DMS114 treated with DMSO at 0.1 percent for 48 hours (cell line): ENCODE measurements at regions not wholly inside any gene's neighbourhood (a gene's known extent, or its start where the extent isn't known, plus 50 kb on each side); places are given as distances from the start of the nearest gene placed in this dataset.
"Not testable (repeated sequence)": the region's sequence is repeated elsewhere in the genome, so short reads cannot be mapped to it uniquely, and the experiment has no call there.

Experiments
- DNase-seq: peaks from one replicate; lab custom pipeline; 2025; ENCODE audit not compliant: unreplicated experiment; lab: John Stamatoyannopoulos, UW

DNA sequence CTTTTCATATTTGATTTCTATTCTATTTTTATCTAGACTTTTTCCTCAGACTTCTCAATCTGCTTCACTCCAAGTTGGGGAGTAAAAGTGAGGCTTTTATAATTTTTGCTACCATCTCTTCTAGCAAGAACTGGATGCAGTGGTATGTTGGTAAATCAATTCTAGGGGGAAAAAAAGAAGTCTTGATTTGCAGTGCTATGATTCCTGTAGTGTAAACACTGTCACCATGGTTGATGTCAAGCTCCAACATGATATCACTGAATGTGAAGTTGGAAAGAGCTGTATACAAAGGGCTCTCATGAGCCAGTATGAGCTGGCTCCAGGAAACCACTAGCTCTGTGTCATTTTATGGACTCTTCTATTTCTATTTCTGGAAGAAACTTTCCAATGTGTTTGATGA lies 439.2 kb downstream of the NTRK2 start:
- no peak for DNase-seq

DNA sequence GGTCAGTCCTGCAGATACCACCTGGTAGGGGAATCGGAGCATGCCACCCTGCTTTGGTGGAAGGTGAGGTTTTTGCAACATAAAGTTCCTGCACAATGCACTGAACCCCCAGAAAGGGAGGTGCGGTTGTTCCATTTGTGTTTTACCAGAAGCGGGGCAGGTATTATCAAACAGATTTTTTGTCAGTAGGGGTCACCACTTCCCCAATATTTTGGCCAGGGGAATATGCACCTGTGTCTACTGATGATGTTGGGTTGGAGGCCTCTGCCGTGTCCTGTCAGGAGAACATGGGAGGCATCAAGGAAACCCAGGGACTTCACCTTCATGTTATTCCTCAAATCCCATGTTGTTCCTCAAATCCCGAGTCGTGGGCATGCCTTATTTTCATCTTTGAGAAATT lies 438.7 kb downstream of the NTRK2 start:
- no peak for DNase-seq

DNA sequence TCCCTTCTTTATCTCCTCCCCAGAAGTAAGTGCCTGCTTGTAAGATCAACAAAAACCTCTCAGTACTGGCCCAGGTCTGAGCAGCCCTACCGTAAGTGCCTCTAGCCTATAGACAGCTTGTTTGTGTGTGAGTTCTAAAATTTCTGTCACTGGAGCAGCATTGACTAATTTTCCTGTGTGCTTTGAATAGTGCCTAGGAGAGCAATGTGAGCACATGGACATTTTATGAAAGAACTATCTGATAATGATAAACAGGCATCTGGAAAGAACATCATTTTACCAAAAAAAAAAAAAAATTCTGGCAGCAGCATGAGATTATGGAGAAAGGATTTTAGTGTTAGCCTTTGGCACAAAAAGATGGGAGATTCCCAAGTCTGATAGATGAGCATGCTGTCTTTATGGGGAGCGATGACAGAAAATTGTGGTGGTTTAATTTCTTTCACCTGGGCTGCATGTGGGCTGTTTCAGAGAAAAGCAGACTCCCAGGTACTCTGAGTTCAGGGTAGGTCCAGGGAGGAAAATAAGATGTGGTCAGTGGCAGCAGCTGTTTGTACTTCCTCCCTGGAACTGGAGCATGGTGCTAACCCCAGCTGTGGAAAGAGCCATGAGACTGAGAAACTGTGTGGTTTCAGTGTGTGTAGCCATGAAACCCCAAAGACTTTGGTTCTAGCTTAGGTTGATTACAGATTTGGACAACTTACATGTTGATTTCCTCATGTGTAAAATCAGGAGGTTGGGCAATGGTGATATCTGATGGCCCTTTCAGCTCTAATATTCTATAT lies 419.9 kb downstream of the NTRK2 start:
- no peak for DNase-seq

DNA sequence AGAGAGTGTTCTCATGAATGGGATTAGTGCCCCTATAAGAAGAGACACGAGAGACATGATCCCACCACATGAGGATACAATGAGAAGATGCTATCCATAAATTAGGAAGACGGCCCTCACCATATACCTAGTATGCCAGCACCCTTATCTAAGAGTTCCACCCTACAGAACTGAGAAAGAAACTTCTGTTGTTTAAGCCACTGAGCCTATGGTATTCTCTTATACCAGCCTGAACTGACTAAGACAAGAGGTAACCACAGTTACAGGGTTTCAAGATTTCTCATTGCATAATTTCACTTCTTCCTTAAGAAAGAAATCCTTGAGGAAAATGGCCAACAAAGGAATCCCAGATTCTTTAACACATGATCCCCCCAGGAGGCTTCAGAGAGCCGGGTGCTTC lies 412.4 kb downstream of the NTRK2 start:
- no peak for DNase-seq

DNA sequence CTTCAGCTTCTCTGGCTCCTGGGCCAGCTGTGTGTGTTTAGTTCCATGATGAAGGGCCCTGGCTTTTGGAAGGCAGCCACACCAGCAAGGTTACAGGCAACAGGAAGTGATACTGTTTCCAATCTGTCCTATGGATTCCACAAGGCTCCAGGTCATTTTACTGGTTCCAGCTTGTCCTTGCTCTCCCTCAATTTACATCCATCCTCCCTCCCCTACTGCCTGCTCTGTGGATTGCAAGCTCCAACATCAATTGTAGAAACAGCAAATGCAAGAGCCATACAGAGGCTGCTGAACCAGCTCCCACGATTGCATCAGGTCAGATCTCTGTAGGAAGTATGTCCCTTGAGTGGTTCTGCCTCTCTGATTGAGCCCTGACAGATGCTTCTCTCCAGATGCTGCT lies 409.8 kb downstream of the NTRK2 start:
- DNase-seq: no peak

DNA sequence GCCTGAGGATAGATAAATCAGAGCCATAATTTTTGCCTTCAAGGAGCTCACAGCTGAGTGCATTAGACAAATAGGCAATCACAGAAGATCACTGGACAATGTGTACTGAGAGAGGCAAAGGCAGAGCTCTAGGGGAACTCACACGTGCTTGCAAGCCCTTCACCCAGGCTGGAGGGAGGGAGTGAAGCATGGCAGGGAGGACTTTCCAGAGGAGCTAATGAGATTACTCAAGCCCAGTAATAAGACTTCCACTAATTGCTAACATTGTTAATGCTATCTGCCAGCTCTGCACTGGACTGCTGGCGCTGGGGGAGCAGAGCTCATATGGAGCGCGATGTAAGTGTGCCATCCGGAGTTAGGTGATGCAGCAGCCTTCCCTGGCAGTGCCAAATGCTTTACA lies 408.4 kb downstream of the NTRK2 start:
- DNase-seq: no peak

DNA sequence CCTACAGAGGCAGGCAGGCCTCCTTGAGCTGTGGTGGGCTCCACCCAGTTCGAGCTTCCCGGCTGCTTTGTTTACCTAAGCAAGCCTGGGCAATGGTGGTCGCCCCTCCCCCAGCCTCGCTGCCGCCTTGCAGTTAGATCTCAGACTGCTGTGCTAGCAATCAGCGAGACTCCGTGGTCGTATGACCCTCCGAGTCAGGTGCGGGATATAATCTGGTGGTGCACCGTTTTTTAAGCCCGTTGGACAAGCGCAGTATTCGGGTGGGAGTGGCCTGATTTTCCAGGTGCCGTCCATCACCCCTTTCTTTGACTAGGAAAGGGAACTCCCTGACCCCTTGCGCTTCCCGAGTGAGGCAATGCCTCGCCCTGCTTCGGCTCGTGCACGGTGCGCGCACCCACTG lies 407.6 kb downstream of the NTRK2 start:
- not testable (repeated sequence) for DNase-seq
